ENCODE measurements at regions not wholly inside any gene's neighbourhood (a gene's known extent, or its start where the extent isn't known, plus 50 kb on each side); places are given as distances from the start of the nearest gene placed in this dataset.

DNA sequence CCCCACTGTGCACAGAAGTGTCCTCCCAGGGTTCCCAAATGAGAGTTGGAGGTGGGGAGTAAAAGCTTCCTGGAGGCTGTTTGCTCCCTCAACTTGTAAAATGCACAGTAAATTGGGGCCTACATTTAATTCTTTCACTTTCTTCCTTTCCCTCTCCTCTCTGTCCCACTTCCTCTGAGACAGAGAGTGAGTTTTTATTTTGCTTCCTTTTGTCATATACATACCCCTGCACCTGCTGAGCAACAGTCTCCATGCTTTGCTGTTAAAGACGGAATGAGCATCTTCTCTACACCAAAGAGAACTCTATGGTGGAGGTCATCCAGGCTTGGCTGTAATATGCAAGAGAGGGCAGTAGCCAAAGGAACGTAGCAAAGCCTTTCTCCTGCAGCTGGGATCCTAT, 79.3 kb upstream of the VAV3 start:
- intact Hi-C loops (cut with DNase I), result no loop called here
- 64 to 65% methylated on average over 2 of the region's 2 CpGs for WGBS, 2 donors
- Histone ChIP-seq H3K27ac (no peak overlapping the region), H3K9me3 (peaks cover 0 to 9% (median 0%) of the 10 kb centered on the region in 11 donors), H3K4me3 (no peak overlapping the region), H3K4me1 (peaks cover 0 to 26% (median 3%) of the 10 kb centered on the region in 9 donors), H3K27me3 (no peaks in the 10 kb centered on the region), H3K36me3 (no peaks in the 10 kb centered on the region)
- DNase-seq (no peak), ATAC-seq (no peak)
- TF ChIP-seq, protein P1, sequence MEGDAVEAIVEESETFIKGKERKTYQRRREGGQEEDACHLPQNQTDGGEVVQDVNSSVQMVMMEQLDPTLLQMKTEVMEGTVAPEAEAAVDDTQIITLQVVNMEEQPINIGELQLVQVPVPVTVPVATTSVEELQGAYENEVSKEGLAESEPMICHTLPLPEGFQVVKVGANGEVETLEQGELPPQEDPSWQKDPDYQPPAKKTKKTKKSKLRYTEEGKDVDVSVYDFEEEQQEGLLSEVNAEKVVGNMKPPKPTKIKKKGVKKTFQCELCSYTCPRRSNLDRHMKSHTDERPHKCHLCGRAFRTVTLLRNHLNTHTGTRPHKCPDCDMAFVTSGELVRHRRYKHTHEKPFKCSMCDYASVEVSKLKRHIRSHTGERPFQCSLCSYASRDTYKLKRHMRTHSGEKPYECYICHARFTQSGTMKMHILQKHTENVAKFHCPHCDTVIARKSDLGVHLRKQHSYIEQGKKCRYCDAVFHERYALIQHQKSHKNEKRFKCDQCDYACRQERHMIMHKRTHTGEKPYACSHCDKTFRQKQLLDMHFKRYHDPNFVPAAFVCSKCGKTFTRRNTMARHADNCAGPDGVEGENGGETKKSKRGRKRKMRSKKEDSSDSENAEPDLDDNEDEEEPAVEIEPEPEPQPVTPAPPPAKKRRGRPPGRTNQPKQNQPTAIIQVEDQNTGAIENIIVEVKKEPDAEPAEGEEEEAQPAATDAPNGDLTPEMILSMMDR (IDR thresholded peaks at IDR 0.05), result no peak

DNA sequence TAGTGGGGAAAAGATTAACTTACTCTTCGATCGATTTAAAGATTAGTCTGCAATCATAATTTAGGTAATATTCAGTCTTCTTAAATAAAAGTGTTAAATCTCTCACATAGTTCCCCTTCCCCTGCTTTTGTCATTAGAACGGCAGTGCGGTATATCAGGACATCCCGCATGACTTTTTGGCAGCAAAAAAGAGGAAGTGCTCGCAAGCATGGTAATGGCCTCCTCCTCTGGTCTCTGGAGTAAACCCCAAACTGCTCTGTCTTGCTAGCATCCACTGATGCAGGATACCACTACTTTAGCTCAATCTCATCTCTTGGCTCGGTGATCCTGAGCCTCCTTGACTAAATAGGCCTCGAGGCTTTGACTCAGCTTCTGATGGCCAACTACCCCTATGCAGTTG, 78.7 kb upstream of the VAV3 start:
- Histone ChIP-seq H3K4me3 (no peak overlapping the region), H3K36me3 (no peaks in the 10 kb centered on the region), H3K27me3 (no peaks in the 10 kb centered on the region), H3K4me1 (peaks cover 0 to 20% (median 0%) of the 10 kb centered on the region in 9 donors), H3K27ac (no peak overlapping the region), H3K9me3 (peaks cover 0 to 5% (median 0%) of the 10 kb centered on the region in 11 donors)
- TF ChIP-seq, protein P1 (IDR thresholded peaks at IDR 0.05), result no peak
- intact Hi-C loops (cut with DNase I), result no loop called here
- ATAC-seq (peak in 1 of 8 donors; percentile 30), DNase-seq (no peak)
- 78 to 86% methylated on average over 8 of the region's 8 CpGs for WGBS, 2 donors

DNA sequence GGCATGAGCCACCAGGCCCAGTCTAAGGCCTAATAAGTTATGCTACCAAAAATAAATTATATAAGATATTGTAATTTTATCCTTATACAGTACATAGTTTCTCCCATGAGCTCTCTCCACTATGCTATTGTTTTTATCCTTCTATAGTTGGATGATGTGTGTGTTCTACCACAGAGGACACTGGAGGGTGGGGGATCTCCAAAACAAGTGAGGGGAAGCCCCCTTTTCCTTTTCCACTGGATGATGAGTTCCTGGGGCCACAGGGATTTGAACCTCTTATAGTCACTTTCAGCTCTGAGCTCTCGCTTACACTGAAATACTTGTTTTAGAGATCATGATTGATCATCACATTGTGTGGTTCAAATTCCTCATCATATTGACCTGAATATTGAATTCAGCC, 77.6 kb upstream of the VAV3 start:
- Histone ChIP-seq H3K36me3 (no peaks in the 10 kb centered on the region), H3K9me3 (no peaks in the 10 kb centered on the region), H3K4me1 (peaks cover 0 to 16% (median 0%) of the 10 kb centered on the region in 9 donors), H3K27me3 (no peaks in the 10 kb centered on the region), H3K4me3 (no peak overlapping the region), H3K27ac (no peak overlapping the region)
- intact Hi-C loops (cut with DNase I), result no loop called here
- no peak for DNase-seq
- WGBS, 2 donors, result 88 to 98% methylated on average over 1 of the region's 1 CpG
- TF ChIP-seq, protein P1 (IDR thresholded peaks at IDR 0.05), result no peak
- ATAC-seq, result no peak

DNA sequence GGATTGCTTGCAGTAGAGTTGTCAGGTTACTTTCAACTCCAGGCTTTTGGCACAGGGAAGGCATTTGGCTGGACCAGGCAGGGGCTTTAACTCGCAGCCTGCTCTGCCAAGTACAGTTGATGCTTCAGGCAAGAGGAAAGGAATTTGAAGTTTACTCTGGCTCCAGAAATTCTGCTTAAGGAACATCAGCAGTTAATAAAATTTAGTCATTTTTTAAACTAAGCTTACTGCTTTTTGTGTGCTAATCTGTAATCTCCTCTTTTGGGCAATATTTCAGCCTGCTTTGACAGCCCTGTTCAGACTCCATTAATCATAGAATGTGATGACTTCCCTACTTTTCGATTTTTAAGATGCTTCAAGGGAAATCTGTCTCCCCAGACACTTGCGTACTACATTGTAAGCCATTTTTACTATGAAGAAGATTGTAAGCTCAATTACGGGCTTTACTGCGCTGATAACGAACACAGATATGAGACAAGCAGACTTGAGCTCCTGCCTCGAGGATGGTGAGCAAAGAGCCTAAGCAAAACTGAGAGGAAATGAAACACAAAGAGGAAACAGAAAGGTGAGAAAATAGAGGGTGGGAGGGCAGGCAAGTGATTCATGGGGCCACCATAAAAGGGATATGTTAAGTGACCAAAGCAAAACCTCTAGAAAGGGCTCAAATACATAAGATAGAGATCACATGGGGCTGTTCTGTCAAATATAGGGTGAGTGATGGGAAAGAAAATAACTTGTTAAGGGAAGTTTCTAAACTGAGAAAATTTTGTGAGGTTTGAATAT, 76.6 kb upstream of the VAV3 start:
- intact Hi-C loops (cut with DNase I), result no loop called here
- Histone ChIP-seq H3K36me3 (no peaks in the 10 kb centered on the region), H3K4me3 (no peak overlapping the region), H3K27me3 (no peaks in the 10 kb centered on the region), H3K4me1 (peaks cover 0 to 16% (median 0%) of the 10 kb centered on the region in 9 donors), H3K9me3 (no peaks in the 10 kb centered on the region), H3K27ac (no peak overlapping the region)
- ATAC-seq, result no peak
- TF ChIP-seq, protein P1 (IDR thresholded peaks at IDR 0.05), result no peak
- WGBS, 2 donors, result 58 to 64% methylated on average over 7 of the region's 7 CpGs
- DNase-seq, result no peak
